ENCODE measurements at regions not wholly inside any gene's neighbourhood (a gene's known extent, or its start where the extent isn't known, plus 50 kb on each side); places are given as distances from the start of the nearest gene placed in this dataset.

GRCh38 chr6:98636941-98637340 is 197.4 kb upstream of the POU3F2 start:
- Histone ChIP-seq H3K9me3 (ENCODE audit: control insufficient read depth in 1 of 2, insufficient read depth in 1 of 2, low read depth in 1 of 2, low read length in 2 of 2) (no peaks in the 10 kb centered on the region), H3K27ac (ENCODE audit: low read depth, low read length) (no peak overlapping the region), H3K9ac (ENCODE audit: low read length) (no peak overlapping the region), H3K9me2 (ENCODE audit: insufficient read depth) (no peaks in the 10 kb centered on the region), H3K4me3 (replicated peaks in 1 of 2; ENCODE audit: low read depth in 1 of 2, low read length in 2 of 2) (no peak overlapping the region), H4K20me1 (ENCODE audit: insufficient read depth) (no peaks in the 10 kb centered on the region), H3K4me2 (ENCODE audit: low read length) (no peak overlapping the region), H3K27me3 (ENCODE audit: insufficient read depth, low read length) (no peaks in the 10 kb centered on the region), H3K79me2 (ENCODE audit: insufficient read depth, low read length) (no peaks in the 10 kb centered on the region), H3K4me1 (ENCODE audit: control insufficient read depth in 1 of 2, insufficient read depth in 2 of 2, low read length in 2 of 2) (no peaks in the 10 kb centered on the region), H2AFZ (ENCODE audit: low read depth, low read length, poor library complexity, severe bottlenecking) (no peak overlapping the region), H3K36me3 (ENCODE audit: control insufficient read depth in 1 of 2, insufficient read depth in 2 of 2, low read length in 2 of 2) (no peaks in the 10 kb centered on the region)
- intact Hi-C loops (cut with micrococcal nuclease), result no loop called here
- ChIA-PET CTCF (no interaction called here), RAD21 (ENCODE audit: low non-redundant PET in 1 of 2, low total read pairs in 2 of 2, uncharacterized antibody in 2 of 2, unreplicated experiment in 2 of 2) (no interaction called here), POLR2A (no interaction called here)
- no peak for ATAC-seq
- no TSS peak for BruUV-seq (replicated peaks)
- TF ChIP-seq POLR2AphosphoS5 (IDR thresholded peaks at IDR 0.05; ENCODE audit: low read depth, low read length) (no peak), YY1 (IDR thresholded peaks at IDR 0.05; ENCODE audit: extremely low read depth, insufficient replicate concordance, low read depth, low read length) (no peak), FOSL1 (IDR thresholded peaks at IDR 0.05; ENCODE audit: low read depth) (no peak), SRF (IDR thresholded peaks at IDR 0.05; ENCODE audit: low read depth) (no peak), SIN3A (IDR thresholded peaks at IDR 0.05; ENCODE audit: low read depth) (no peak), ZNF274 (IDR thresholded peaks at IDR 0.05; ENCODE audit: low read depth, low read length) (no peak), TCF7L2 (IDR thresholded peaks at IDR 0.05; ENCODE audit: borderline replicate concordance, extremely low read depth, insufficient read depth, insufficient read length) (no peak), ELF1 (IDR thresholded peaks at IDR 0.05; ENCODE audit: borderline replicate concordance, low read depth) (no peak)
- no peak for DNase-seq (ENCODE audit: low read depth, low spot score)

- CTCF ChIA-PET, result no interaction called here
Measured at GRCh38 chr6:98639089-98639635, 195.2 kb upstream of the POU3F2 start.

More at GRCh38 chr6:98639089-98639635, 195.2 kb upstream of the POU3F2 start:
- Histone ChIP-seq H3K9me2 (ENCODE audit: insufficient read depth) (no peaks in the 10 kb centered on the region), H3K9ac (ENCODE audit: low read length) (no peak overlapping the region), H4K20me1 (ENCODE audit: insufficient read depth) (no peaks in the 10 kb centered on the region), H3K27me3 (ENCODE audit: insufficient read depth, low read length) (peaks cover 15% of the 10 kb centered on the region), H3K79me2 (ENCODE audit: insufficient read depth, low read length) (no peaks in the 10 kb centered on the region), H3K36me3 (ENCODE audit: control insufficient read depth in 1 of 2, insufficient read depth in 2 of 2, low read length in 2 of 2) (no peaks in the 10 kb centered on the region), H3K9me3 (ENCODE audit: control insufficient read depth in 1 of 2, insufficient read depth in 1 of 2, low read depth in 1 of 2, low read length in 2 of 2) (no peaks in the 10 kb centered on the region), H3K27ac (ENCODE audit: low read depth, low read length) (no peak overlapping the region), H3K4me2 (ENCODE audit: low read length) (no peak overlapping the region), H3K4me3 (replicated peaks in 1 of 2; ENCODE audit: low read depth in 1 of 2, low read length in 2 of 2) (no peak overlapping the region), H2AFZ (ENCODE audit: low read depth, low read length, poor library complexity, severe bottlenecking) (no peak overlapping the region), H3K4me1 (ENCODE audit: control insufficient read depth in 1 of 2, insufficient read depth in 2 of 2, low read length in 2 of 2) (no peaks in the 10 kb centered on the region)
- POLR2A ChIA-PET, result no interaction called here
- DNase-seq (ENCODE audit: low read depth, low spot score), result no peak
- intact Hi-C loops (cut with micrococcal nuclease), result no loop called here
- no TSS peak for BruUV-seq (replicated peaks)
- ATAC-seq, result no peak
- TF ChIP-seq FOSL1 (IDR thresholded peaks at IDR 0.05; ENCODE audit: low read depth) (no peak), SIN3A (IDR thresholded peaks at IDR 0.05; ENCODE audit: low read depth) (no peak), CEBPB (IDR thresholded peaks at IDR 0.05; ENCODE audit: low read depth) (no peak), ZBTB33 (IDR thresholded peaks at IDR 0.05; ENCODE audit: extremely low read depth, insufficient replicate concordance, low read length) (no peak), ELF1 (IDR thresholded peaks at IDR 0.05; ENCODE audit: borderline replicate concordance, low read depth) (no peak), MAX (IDR thresholded peaks at IDR 0.05) (no peak), CTCF (IDR thresholded peaks at IDR 0.05 in 2 of 3, conservative IDR thresholded peaks at IDR 0.05 in 1 of 3; ENCODE audit: borderline replicate concordance in 1 of 3, insufficient read depth in 1 of 3, low read depth in 2 of 3, low read length in 2 of 3) (no peak), TCF7L2 (IDR thresholded peaks at IDR 0.05; ENCODE audit: borderline replicate concordance, extremely low read depth, insufficient read depth, insufficient read length) (no peak), POLR2AphosphoS5 (IDR thresholded peaks at IDR 0.05; ENCODE audit: low read depth, low read length) (no peak)
- RAD21 ChIA-PET (ENCODE audit: low non-redundant PET in 1 of 2, low total read pairs in 2 of 2, uncharacterized antibody in 2 of 2, unreplicated experiment in 2 of 2), result no interaction called here

Measured in HCT116 (cell line).